Peyer's patch (tissue), 4 donors: ENCODE measurements at regions not wholly inside any gene's neighbourhood (a gene's known extent, or its start where the extent isn't known, plus 50 kb on each side); places are given as distances from the start of the nearest gene placed in this dataset.
"Not testable (repeated sequence)": the region's sequence is repeated elsewhere in the genome, so short reads cannot be mapped to it uniquely, and the experiment has no call there.

Experiments used
- DNase-seq, 3 donors: peaks; one replicate each; pipeline ENCODE4 v3.0.0-alpha.2; 2017 to 2019
- H3K27ac ChIP-seq, 4 donors: fragments of 200-600 bp; sonication (generic); one replicate each; pipeline ENCODE4 v1.5.1; 2016 to 2019
- H3K27me3 ChIP-seq, 2 donors: fragments of 200-600 bp; sonication (generic); one replicate each; pipeline ENCODE4 v1.5.1; 2019
- H3K36me3 ChIP-seq, 3 donors: fragments of 200-600 bp; sonication (generic); one replicate each; pipeline ENCODE4 v1.5.1; 2016 to 2019
- H3K4me1 ChIP-seq, 4 donors: fragments of 200-600 bp; sonication (generic); one replicate each; pipeline ENCODE4 v1.5.1; 2016 to 2019
- H3K4me3 ChIP-seq, 4 donors: fragments of 200-600 bp; sonication (generic); 1 replicate in 3 of 4; 2 replicates in 1 of 4; pipeline ENCODE4 v1.5.1; 2016 to 2019; ENCODE audit warnings: mild to moderate bottlenecking in 1 of 4
- H3K9me3 ChIP-seq, 4 donors: fragments of 200-600 bp; sonication (generic); one replicate each; pipeline ENCODE4 v1.5.1; 2016 to 2019; ENCODE audit warnings: mild to moderate bottlenecking in 1 of 4
- CTCF ChIP-seq, 6 experiments: fragments of 450-650 bp in 4 of 6; fragments of 200-600 bp in 2 of 6; sonication (generic) in 1 of 6; IDR thresholded peaks; one replicate each; pipeline ENCODE4 v1.5.1; 2017 to 2019; ENCODE audit warnings: antibody characterized with exemption in 6 of 6, mild to moderate bottlenecking in 3 of 6, moderate library complexity in 1 of 6
- POLR2A ChIP-seq, 2 donors: fragments of 450-650 bp; IDR thresholded peaks; one replicate each; pipeline ENCODE4 v1.5.1; 2017; ENCODE audit warnings: antibody characterized with exemption in 2 of 2, mild to moderate bottlenecking in 2 of 2, moderate library complexity in 2 of 2

DNA sequence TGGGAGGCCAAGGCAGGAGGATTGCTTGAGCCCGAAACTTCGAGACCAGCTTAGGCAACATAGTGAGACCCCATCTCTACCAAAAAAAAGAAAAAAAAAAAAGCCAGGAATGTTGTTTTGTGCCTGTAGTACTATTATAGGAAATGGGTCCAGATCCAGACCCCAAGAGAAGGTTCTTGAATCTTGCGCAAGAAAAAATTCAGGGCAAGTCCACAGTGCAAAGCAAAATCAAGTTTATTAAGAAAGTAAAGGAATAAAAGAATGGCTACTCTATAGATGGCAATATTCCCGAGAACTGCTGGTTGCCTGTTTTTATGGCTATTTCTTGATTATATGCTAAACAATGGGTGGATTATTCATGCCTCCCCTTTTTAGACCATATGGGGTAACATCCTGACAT is 51.2 kb upstream of the RDX start:
- H3K4me3 ChIP-seq, result no peak overlapping the region
- no peaks in the 10 kb centered on the region for H3K9me3 ChIP-seq
- H3K36me3 ChIP-seq, result no peaks in the 10 kb centered on the region
- H3K27me3 ChIP-seq, result no peaks in the 10 kb centered on the region
- TF ChIP-seq POLR2A (IDR thresholded peaks at IDR 0.05) (no peak), CTCF (IDR thresholded peaks at IDR 0.05) (no peak)
- H3K4me1 ChIP-seq, result no peaks in the 10 kb centered on the region
- H3K27ac ChIP-seq, result no peak overlapping the region
- DNase-seq, result no peak

DNA sequence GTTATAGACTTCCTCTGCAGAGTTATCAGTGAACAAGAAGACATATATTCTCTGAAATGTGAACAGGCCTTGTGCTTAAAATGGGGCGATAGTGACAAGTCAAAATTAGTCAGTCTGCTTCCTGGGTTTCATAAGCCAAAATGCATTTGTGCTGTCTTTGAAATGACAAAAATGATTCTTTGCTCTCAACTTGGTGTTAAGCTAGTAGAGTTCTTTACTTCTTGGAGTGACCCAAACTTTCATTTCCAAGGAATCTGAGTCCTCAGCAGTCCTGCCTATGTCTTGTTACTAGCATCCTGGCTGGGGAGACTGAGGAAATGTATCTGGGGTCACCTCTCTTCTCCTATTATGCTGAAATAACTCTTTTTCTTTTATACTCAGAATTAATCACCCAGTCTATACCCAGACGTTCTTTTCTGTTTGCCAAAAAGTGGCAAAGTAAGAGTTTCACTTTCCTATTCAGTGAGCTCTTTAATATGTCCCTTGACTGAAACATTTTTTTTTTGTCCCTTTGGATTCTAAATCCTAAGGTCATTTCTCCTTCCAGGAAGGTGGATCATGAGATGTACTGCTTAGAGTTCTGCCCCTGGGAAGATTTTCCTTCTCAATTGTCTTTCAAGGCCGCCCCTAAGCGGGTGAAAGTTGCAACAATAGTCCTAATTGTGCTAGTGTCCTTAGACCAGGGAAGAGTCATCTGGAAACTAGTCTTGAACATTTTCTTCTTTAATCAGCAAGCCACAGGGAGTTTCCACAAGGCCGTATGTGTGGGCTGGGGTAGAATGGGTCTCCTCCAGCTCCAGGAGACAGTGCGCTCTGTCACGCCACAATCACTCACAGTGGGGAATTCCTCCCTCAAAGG is 53.0 kb upstream of the RDX start:
- Histone ChIP-seq H3K9me3 (no peaks in the 10 kb centered on the region), H3K4me3 (no peak overlapping the region), H3K4me1 (no peaks in the 10 kb centered on the region), H3K36me3 (no peaks in the 10 kb centered on the region), H3K27me3 (no peaks in the 10 kb centered on the region), H3K27ac (no peak overlapping the region)
- TF ChIP-seq POLR2A (IDR thresholded peaks at IDR 0.05) (no peak), CTCF (IDR thresholded peaks at IDR 0.05) (no peak)
- DNase-seq, result no peak

- H3K27ac ChIP-seq, H3K36me3 ChIP-seq, H3K4me1 ChIP-seq, H3K9me3 ChIP-seq, DNase-seq, H3K27me3 ChIP-seq, H3K4me3 ChIP-seq: not testable (repeated sequence)
Observed at GRCh38 chr11:110349997-110350383, 53.6 kb upstream of the RDX start.

DNA sequence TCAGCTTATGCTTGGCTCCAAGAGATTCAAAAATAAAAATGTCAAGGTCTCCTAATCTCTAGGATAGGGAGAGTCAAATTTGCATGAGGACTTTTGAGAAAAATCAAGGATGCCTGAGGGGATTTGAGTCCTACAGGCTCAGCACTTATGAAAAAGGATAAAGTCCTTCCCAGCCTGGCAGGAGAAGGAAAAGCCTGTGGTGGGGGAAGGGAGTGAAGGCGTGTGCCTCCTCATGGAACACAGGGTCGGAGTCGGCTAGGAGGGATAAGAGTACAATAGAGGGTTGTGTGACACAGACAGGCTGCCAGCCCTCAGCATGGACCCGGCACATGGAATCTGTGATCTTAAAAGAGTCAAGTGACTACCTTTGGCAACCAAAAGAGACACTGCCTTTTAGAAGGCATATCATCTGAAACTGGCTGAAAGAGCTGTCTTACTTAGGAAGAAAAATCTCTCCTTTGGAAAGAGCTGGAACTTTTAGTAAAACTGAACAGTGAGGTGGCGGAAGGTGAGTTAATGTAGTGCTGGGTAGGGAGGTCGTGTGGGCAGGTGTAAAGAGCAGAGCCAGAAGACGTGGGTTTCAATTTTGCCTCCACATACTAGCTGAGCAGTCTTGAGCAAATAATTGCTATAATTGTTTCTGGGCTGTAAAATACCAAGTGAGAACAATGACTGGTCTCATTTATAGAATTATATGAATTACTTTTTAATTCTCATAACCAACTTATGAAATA is 58.8 kb upstream of the RDX start:
- no peak overlapping the region for H3K27ac ChIP-seq
- no peaks in the 10 kb centered on the region for H3K4me1 ChIP-seq
- H3K36me3 ChIP-seq, result no peaks in the 10 kb centered on the region
- no peak for DNase-seq
- no peaks in the 10 kb centered on the region for H3K27me3 ChIP-seq
- no peak for TF ChIP-seq CTCF (IDR thresholded peaks at IDR 0.05)
- TF ChIP-seq POLR2A (IDR thresholded peaks at IDR 0.05), result no peak
- no peak overlapping the region for H3K4me3 ChIP-seq
- H3K9me3 ChIP-seq, result no peaks in the 10 kb centered on the region

- H3K4me3 ChIP-seq, result no peak overlapping the region
- no peak for DNase-seq
- no peak overlapping the region for H3K27ac ChIP-seq
Observed at GRCh38 chr11:110356762-110357671, 60.6 kb upstream of the RDX start.

More at GRCh38 chr11:110356762-110357671, 60.6 kb upstream of the RDX start:
- no peaks in the 10 kb centered on the region for H3K4me1 ChIP-seq
- no peaks in the 10 kb centered on the region for H3K9me3 ChIP-seq
- H3K27me3 ChIP-seq, result no peaks in the 10 kb centered on the region
- TF ChIP-seq CTCF (IDR thresholded peaks at IDR 0.05) (no peak), POLR2A (IDR thresholded peaks at IDR 0.05) (no peak)
- no peaks in the 10 kb centered on the region for H3K36me3 ChIP-seq
